PC-3 (cell line): ENCODE measurements at regions not wholly inside any gene's neighbourhood (a gene's known extent, or its start where the extent isn't known, plus 50 kb on each side); places are given as distances from the start of the nearest gene placed in this dataset.

Experiments
- CTCF ChIP-seq: fragments of 300-600 bp; sonication (generic); conservative IDR thresholded peaks from 2 replicates; pipeline ENCODE4 v1.5.1; 2017; ENCODE audit warnings: antibody characterized with exemption, low read depth, mild to moderate bottlenecking, low read length
- EZH2phosphoT487 ChIP-seq: fragments of 300-600 bp; sonication (generic); IDR thresholded peaks from 2 replicates; pipeline ENCODE4 v1.6.1; 2018; ENCODE audit warnings: mild to moderate bottlenecking, antibody characterized with exemption, low read length, borderline replicate concordance

GRCh38 chr11:24406389-24406788 is 90.5 kb upstream of the LUZP2 start:
- no peak for TF ChIP-seq CTCF
- no peak for TF ChIP-seq EZH2phosphoT487
